Embryonic facial prominence (tissue), 1 donor: ENCODE measurements at regions not wholly inside any gene's neighbourhood (a gene's known extent, or its start where the extent isn't known, plus 50 kb on each side); places are given as distances from the start of the nearest gene placed in this dataset.

Source experiments
- DNase-seq: peaks from one replicate; pipeline ENCODE4 v3.0.0-alpha.2; 2016; ENCODE audit errors: extremely low spot score

DNA sequence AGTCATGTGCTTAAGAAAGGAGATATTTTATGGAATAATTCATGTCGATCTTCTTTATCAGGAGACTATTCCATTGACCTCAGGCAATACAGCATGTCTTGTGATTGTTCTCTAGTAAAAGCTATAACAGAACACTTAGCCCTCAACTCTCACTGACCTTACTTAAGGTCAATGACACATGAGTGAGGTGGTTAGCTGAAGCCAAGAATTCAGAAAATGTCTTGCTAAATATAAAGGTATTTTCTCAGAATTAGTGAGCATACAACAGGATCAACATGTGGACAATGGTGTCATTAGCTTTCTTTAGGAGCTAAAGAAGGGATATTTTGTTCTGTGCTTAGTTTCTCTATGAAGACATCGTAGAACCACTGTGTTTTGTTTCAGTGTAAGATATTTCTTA lies 1730.4 kb upstream of the SLC10A2 start:
- no peak for DNase-seq

DNA sequence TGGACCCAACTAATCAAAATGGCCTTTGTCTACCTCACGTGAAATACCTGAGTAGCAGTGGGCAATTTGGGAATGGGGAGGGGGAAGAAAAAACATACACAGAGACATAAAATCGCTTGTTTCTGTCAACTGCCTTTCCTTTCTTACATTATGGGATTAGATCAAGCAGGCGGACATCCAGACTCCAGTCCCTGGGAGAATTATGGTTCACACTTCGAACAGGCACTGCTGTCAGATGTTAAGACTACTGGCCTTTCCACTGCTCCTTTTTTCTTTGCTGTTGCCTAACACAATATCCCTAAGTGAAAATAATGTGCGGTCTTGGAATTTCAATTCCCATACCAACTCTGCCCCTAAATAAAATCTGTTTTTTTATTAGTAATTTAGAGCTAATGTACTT lies 1719.7 kb upstream of the SLC10A2 start:
- no peak for DNase-seq

DNA sequence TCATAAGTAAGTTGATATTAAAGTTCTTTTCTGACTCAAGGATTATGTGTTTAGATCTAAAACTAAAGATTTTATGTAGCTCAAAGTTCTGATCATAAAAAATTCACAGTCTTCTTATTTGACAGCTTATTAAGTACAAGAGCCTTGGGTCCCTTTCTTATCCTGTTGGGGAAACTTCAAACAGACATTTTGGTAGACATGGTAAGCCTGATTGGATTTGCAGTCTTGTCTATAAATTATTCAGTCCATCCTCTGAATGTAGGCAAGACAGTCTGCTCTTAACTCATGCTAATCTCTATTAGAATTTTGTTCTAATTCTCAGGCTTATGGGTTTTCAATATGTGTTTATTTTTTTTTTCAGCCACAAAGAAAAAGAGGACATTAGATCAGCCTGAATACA lies 1718.7 kb upstream of the SLC10A2 start:
- no peak for DNase-seq

DNA sequence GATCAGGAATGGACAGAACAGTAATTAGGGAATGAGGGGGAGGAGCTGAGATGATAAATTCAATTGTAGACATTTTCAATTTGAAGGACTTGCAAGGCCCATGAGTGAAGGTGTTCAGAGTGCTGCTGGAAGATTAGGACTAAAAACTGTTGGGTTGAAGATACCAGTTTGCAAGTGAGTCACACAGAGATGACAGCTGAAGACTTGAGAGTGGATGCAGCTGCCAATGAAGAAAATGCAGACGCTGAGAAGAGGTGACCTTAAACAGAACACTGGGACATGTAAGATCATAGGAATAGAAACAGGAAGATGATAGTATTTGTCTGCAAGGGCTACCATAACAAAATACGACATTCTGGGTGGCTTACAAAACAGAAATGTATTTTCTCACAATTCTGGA lies 1716.5 kb upstream of the SLC10A2 start:
- no peak for DNase-seq

DNA sequence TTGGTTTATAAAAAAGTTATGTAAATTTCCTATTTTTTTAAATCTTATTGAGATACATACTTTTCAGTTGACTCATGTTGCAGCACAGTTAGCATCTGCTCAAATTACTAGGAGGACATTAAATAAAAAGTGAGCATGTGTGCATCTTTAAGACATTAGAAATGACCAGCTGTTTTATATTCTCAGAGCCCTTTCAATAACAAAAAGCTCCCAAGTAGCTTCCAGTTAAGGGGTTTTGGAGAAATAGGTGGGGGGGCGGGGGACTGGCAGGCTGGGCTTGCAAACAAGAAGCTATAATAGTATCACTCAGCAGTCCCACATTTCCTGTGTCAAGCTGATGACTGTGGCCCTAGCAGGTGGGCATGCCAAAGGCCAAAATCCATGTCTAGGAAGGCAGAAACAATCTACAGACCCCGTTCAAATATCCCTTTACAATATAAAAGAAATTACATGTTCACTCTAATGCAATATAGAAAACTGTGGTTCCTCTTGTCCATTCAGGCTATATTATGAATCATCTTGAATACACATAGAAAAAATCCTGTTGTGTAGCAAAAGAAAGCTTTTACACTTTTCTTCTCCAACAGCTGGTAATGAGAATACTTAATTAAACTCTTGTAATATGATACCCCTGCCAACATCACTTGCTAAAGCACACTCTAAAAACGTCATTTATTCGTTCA lies 1713.2 kb upstream of the SLC10A2 start:
- no peak for DNase-seq

DNA sequence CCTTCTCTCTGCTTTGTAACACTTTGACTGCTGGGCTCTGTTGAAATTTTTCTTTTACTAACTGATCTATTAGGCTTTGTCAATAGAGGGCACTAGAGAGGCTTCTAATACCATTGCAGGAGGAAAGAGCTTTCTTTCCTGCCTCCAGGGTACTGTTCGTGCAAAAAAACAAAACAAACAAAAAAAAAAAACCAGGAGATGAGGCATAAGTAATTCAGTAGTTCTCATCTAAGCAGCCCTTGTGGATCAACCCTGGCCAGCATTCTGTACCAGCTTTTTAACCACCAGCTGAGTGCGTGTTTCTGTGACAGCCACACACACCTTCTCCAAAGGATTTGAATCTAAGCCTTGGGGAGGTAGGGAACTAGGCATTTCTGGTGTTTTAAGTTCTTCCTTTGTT lies 1707.6 kb upstream of the SLC10A2 start:
- no peak for DNase-seq

DNA sequence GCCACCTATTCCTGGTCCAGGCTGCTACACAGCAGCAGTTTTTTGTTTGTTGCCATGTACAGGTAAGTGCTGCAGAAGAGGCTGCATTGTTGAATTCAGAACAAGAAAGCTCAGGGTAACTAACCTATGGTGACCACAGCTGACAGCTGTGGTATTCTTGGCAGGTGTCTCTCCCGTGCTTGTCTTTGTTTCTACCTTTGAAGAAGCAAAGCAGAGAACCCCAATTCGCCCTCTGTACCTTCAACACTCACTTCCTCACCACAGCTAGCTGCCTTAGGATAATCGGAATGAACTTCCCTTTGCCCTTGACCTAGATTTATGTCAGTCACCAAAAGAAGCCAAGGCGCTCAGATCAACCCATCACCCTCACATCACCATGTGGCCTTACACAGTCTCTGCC lies 1703.3 kb upstream of the SLC10A2 start:
- no peak for DNase-seq

DNA sequence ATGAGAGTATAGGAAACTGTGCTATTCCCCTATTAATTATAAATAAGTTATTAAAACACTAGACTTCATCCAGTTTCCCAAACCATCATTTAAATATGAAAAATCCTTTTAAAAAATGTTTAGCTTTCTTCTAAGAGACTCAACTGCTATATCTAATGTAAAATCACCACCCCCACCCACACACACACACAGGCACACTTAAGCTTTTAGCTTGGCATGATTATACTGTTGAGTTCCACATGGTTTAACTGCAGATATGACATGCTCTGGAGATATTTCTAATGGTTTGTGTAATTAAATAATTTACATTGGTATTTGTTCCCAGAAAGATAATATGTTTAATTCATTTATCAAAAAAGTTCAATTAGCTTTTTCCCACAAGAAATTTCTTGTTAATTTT lies 1700.1 kb upstream of the SLC10A2 start:
- DNase-seq: no peak

DNA sequence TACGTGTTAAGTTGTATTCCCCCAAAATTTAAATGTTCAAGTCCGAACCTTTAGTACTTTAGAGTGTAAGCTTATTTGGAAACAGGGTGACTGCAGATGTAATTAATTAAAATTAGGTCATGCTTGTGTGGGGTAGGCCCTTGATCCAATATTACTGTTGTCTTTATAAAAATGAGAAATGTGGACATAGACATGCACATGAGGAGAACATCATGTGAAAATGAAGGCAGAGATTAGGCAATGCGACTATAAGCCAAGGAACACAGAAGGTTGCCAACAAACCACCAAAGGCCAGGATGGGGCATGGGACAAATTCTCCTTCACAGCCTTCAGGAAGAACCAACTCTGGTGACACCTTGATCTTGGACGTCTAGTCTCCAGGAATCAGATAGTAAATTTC lies 1698.4 kb upstream of the SLC10A2 start:
- no peak for DNase-seq

DNA sequence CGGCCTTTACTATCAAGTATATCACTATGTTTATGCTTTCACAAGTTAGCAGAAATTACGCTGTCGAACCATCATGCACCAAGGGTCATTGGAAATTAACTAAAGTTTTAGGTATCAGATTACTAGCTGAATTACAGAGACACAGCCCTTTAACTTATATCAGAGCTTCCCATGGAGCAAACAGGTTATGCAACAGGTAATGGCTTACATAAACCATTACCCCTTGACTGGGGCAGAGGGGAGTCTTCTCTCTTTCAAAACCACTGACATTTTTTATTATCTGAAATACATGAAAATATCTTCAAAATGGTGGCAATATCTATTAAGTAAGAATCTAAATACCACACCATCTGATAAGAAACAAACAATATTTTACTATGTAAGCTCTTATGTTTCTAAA lies 1692.9 kb upstream of the SLC10A2 start:
- DNase-seq: no peak

DNA sequence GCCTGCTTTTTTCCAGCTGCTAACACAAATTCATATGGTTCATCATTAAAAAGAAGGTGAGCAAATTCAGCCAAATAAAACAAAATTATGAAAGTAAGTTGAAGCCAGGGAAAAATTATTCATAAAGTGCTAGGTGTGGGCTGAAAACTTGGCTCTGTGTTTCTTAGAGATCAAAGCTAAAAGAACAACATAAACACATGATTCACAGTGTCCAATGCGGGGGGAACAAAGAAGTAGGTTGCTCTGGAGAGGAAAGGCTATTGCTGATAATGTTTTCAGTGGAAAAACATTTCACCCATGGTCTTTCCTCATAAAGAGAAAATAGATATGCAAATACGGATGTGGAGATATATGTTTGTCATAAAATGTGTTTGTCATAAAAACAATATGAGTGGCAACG lies 1691.5 kb upstream of the SLC10A2 start:
- no peak for DNase-seq

DNA sequence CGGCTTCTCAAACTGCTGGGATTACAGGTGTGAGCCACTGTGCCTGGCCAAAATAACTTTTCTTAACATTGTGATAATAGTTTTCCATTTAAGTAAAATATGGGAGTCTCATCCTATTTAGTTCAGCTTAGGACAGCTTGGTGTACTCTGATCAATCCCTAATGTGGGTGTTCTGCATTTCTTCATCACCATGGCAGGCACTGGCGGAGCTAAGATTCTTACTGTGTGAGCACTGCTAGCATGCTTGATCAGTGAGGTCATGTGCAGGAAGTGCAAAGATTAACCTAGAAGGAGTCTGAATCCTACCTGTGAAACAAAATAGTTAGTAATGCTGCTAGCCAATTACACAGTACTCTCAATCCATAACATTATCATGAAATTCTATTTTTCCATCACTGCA lies 1684.2 kb upstream of the SLC10A2 start:
- DNase-seq: no peak

DNA sequence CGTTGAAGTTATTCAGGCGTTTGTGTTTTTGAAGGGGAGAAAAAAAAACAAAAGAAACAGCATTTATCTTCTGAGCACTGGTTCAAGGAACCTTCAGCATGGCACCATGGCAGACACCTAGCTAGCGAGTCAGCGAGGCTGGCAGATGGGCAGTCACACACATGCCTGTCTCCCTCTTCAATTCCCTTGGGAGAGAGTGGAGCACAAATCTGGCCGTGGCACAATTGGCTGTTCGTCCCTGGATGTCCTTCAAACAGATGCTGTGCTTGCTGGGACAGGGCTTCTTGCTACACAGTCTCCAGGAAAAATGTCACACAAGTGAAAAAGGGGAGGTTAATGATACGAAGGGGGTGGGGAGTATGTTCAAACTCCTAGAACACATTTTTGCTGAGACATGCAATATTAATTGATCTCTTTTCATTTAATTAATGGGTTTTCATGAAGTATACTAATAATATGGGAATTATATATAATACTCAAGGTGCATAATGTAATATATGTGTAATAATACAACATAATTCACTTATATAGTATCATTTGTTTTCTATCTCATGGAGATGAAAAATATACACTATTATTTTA lies 1674.5 kb upstream of the SLC10A2 start:
- DNase-seq: no peak

DNA sequence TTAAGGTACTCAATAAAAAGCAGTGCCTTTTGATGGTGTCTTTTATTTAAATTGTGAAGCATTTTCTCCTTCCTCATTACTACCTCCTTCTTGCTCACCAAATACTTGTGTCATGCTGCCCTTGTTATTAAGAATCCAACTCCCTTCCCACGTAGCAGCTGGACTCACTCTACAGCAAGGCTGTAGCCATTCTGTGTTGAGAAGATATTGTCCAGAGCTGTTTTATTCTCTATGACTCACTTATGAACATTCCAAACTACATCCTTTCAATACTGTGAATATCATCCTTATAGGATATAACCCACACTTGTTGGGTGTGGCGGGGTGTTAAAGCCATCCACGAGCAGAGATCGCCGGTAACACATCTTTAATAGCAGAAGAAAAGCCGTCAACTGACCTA lies 1671.5 kb upstream of the SLC10A2 start:
- DNase-seq: no peak

DNA sequence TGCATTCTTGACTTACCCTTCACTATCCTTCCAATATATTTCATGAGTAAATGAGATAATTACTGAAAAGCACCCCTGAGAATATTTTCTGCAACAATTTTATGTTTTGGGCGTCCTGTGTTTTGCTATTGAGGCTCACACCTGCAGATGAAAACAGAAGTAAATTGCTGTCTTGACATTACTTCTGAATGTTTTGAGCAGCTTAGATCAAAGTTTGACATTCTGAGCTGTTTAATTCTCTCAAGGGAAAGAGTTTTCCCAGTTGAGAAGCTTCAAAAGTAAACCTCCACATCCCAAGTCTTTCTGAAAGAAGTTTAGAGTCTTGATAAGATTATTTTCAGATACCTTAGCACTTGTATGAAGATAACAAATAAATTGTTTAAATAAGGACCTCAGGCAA lies 1667.2 kb upstream of the SLC10A2 start:
- no peak for DNase-seq

DNA sequence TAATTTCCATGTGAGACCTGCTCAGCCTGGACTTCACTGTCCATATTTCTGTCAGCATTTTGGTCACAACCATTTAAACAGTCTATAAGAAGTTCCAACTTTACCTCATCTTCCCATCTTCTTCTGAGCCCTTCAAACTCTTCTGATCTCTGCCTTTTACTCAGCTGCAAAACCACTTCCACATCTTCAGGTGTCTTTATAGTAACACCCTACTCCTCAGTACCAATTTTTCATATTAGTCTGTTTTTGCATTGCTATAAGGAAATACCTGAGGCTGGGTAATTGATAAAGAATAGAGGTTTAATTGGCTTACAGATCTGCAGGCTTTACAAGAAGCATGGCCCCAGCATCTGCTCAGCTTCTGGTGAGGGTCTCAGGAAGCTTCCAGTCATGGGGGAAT lies 1648.9 kb upstream of the SLC10A2 start:
- no peak for DNase-seq

DNA sequence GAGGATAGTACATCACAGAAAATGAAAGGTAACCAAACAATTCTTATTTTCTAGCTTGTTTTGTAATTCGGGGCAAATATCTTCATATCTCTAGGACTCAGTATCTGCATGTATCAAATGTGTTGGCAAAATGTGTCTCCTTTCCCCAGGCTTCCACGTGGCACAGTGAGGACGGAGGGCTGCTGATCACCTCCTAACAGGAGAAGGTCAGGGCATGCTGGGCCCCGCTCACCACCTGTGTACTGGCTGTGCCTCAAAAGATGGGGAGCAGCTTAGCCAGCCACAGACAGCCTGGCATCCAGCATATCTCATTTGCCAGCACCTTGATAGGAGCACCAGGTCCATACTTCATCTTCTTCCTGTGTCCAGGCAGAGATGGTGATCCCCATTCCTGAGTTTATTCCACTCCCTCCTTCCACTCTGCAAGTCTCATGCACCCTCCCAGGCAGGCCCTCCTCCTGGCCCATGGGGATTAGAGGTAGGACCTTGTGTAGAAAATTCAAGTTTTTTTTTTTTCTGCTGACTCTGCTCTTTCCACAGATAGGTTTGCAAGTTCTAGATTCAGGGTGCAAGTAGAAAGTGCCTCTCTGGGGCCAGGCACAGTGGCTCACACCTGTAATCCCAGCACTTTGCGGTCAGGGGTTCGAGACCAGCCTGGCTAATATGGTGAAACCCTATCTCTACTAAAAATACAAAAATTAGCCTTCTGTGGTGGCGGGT lies 1639.0 kb upstream of the SLC10A2 start:
- DNase-seq: no peak

DNA sequence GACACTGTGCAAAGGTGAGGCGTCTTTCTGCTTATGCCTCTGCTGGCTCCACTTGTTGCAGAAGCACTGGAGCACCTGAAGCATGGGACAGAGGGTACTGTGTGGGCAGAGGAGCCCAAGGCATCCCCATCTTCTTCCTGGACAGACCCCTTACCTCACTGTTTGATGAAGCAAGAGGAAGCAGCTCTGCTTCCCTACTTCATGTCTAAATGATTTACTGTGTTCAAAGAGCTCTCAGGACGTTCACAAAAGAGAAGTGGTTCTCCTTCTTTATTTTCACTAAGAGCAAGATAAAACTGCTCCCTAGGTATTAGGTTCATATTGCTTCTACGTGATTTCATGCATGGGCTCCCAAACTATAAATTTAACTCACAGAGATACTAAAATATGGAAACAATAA lies 1635.4 kb upstream of the SLC10A2 start:
- no peak for DNase-seq

DNA sequence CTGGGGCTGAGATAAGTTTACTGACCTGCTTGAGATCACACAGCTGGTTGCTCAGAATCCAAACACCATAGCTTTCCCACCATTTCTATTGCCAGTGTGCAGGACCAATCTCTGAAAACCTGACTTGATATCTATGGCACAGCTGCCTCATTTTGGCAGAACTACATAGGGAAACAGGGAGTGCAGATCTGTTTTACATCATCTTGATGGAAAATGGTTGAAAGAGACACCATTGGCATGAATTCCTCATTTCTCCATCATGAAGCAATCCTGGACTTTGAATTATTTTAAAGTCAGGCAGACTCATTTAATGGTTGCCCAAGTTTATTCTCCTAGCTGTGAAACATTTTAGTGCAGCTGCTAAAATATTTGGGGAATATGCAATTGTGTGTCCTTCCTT lies 1628.2 kb upstream of the SLC10A2 start:
- DNase-seq: no peak

DNA sequence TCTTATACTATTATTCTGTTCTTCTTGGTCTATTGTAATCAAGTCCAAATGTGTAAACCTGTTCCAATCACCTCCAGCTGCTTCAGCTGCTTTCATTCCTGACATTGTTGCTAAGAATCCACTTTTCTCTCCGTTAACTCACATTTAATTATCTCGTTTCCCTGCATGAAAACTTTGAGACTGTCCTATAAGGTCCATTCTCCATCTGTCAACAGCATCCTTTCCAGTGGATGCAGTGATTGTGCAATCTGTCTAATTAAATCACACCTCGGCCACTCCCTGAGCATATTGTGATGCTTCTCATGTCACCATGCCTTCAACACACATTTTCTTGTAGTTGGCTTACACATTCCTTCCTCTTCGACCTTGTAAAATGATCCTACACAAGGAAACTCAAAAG lies 1626.9 kb upstream of the SLC10A2 start:
- no peak for DNase-seq

DNA sequence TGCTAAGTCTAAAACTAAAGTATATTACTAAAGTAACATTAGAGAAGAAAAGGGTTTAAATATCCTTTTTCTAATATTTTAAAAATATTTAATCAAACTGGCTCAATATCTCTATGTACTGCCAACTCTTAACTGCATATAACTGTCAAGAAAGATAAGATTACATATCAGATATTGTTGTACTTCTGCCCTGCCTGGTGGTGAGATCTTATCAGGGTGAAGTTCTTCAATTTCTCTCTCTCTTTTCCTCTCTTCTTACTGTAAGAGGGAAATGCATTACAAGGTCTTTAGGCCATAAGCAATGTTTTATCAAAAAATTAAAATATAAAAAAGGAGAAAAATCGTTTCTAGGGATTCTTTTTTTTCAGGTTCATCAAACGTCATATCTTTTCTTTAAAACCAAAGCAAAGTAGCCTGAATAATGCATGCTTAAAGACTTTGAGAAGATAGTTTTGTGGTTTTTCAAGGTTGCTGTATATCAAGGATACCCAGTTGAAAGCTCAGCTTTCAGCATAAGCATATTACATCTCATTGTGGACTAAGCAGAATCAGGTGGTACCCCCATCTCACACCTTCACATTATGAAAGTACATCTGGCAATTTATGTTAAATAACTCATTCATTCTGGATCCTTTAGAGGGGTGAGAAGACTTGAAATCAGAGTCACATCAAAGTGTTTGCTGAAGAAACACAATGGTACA lies 1625.7 kb upstream of the SLC10A2 start:
- DNase-seq: no peak

DNA sequence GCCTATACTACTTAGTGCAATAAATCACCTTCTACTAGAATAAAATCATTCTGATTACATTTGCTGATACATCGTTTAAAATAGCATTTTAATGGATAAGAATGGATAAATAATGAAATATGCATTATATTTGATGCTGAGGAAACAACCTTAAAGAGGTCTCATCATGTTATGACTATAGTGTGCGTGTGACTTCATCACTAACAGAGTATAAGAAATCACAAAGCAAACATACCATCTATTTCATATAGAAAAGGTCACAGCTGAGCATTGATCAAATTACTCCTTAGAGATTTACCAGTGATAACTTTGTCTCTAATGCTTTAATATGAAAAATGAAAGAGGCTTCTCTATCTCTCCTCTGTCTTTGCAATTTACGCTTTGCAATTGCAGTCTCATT lies 1620.3 kb upstream of the SLC10A2 start:
- no peak for DNase-seq

DNA sequence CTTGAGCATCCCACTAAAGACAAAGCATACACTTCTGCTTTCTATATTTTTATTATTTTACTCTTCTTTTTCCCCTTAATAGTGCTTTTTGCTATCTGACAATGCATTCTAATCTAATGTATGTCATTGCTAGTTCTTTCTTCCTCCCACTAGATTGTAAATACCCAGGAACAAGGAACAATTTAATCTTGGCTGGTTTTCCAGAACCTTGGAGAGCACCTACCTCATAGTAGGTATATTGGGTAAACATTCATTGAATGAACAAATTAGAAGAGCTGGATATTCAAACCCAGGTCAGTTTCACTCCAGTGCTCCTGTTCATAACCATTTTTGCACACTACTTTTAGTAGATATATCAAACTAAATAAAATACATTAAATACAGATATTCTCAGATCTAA lies 1617.6 kb upstream of the SLC10A2 start:
- DNase-seq: no peak
